WTC11 (cell line): ENCODE measurements at regions not wholly inside any gene's neighbourhood (a gene's known extent, or its start where the extent isn't known, plus 50 kb on each side); places are given as distances from the start of the nearest gene placed in this dataset.

Experiments
- ATAC-seq: fragments of 200-7000 bp; cut with Tn5 transposase; 2 replicates; pipeline ENCODE4 v1.10.0; 2021; ENCODE audit warnings: mild to moderate bottlenecking, moderate library complexity
- CTCF ChIA-PET: fragments of 300-600 bp; sonication (Branson Sonifier 250); formaldehyde crosslinking; loops from one replicate; lab custom pipeline; 2021; ENCODE audit warnings: antibody characterized with exemption; lab: Charles Lee
- POLR2A ChIA-PET: fragments of 350-600 bp; sonication (Branson Sonifier 250); formaldehyde crosslinking; loops from one replicate; lab custom pipeline; 2021; ENCODE audit warnings: antibody characterized with exemption; lab: Charles Lee
- DNase-seq: peaks from one replicate; pipeline ENCODE4 v3.0.0; 2021; ENCODE audit warnings: low spot score
- H3K27ac Mint-ChIP-seq: 2 replicates; pipeline ENCODE4 v1.8.0; 2021; ENCODE audit warnings: mixed read lengths
- H3K27me3 Mint-ChIP-seq: 2 replicates; pipeline ENCODE4 v1.8.0; 2021; ENCODE audit warnings: low read depth, mild to moderate bottlenecking, moderate library complexity, mixed read lengths
- H3K36me3 Mint-ChIP-seq: 2 replicates; pipeline ENCODE4 v1.8.0; 2021; ENCODE audit warnings: mixed read lengths
- H3K4me1 Mint-ChIP-seq: 2 replicates; pipeline ENCODE4 v1.8.0; 2022; ENCODE audit warnings: mixed read lengths
- H3K4me3 Mint-ChIP-seq: 2 replicates; pipeline ENCODE4 v1.8.0; 2021; ENCODE audit warnings: mild to moderate bottlenecking, moderate library complexity, mixed read lengths
- H3K9me3 Mint-ChIP-seq: 2 replicates; pipeline ENCODE4 v1.8.0; 2021; ENCODE audit warnings: mixed read lengths
- ATF6 ChIP-seq: sonication (generic); formaldehyde crosslinking; IDR thresholded peaks from 2 replicates; pipeline ENCODE4 v1.8.1; 2023; ENCODE audit warnings: mild to moderate bottlenecking, missing genetic modification reagents
- CBFB ChIP-seq: sonication (generic); formaldehyde crosslinking; IDR thresholded peaks from 2 replicates; pipeline ENCODE4 v1.8.1; 2022; ENCODE audit warnings: mild to moderate bottlenecking, low read depth, missing genetic modification reagents
- CDX4 ChIP-seq: fragments of 250-450 bp; sonication (Bioruptor Pico); IDR thresholded peaks from 2 replicates; pipeline ENCODE4 v1.9.0; 2021; ENCODE audit warnings: moderate library complexity, mild to moderate bottlenecking, inconsistent platforms, borderline replicate concordance
- E2F1 ChIP-seq: sonication (generic); formaldehyde crosslinking; IDR thresholded peaks from 2 replicates; pipeline ENCODE4 v1.8.0; 2022; ENCODE audit warnings: mild to moderate bottlenecking, missing genetic modification reagents
- E2F5 ChIP-seq: sonication (generic); formaldehyde crosslinking; IDR thresholded peaks from 2 replicates; pipeline ENCODE4 v1.8.1; 2022; ENCODE audit warnings: mild to moderate bottlenecking, moderate library complexity, missing genetic modification reagents
- FOXK1 ChIP-seq: sonication (generic); formaldehyde crosslinking; IDR thresholded peaks from 2 replicates; pipeline ENCODE4 v1.8.0; 2022; ENCODE audit warnings: mild to moderate bottlenecking, moderate library complexity, missing genetic modification reagents
- GRHL2 ChIP-seq: fragments of 250-450 bp; sonication (Bioruptor Pico); IDR thresholded peaks from 2 replicates; pipeline ENCODE4 v1.8.0; 2022; ENCODE audit warnings: mild to moderate bottlenecking, moderate library complexity; ENCODE audit not compliant: insufficient replicate concordance, severe bottlenecking
- HMGA2 ChIP-seq: fragments of 250-450 bp; sonication (Bioruptor Pico); IDR thresholded peaks from 2 replicates; pipeline ENCODE4 v1.4.0; 2021; ENCODE audit warnings: mild to moderate bottlenecking, moderate library complexity
- MLX ChIP-seq: sonication (generic); formaldehyde crosslinking; IDR thresholded peaks from 2 replicates; pipeline ENCODE4 v1.8.1; 2023; ENCODE audit warnings: mild to moderate bottlenecking, missing genetic modification reagents, moderate library complexity
- NFE2L1 ChIP-seq: sonication (generic); formaldehyde crosslinking; IDR thresholded peaks from 2 replicates; pipeline ENCODE4 v1.8.1; 2023; ENCODE audit warnings: missing genetic modification reagents
- PREB ChIP-seq: sonication (generic); formaldehyde crosslinking; IDR thresholded peaks from 2 replicates; pipeline ENCODE4 v1.8.1; 2022; ENCODE audit warnings: mild to moderate bottlenecking, missing genetic modification reagents, moderate library complexity, borderline replicate concordance
- PRRX2 ChIP-seq: fragments of 250-450 bp; sonication (Bioruptor Pico); IDR thresholded peaks from 2 replicates; pipeline ENCODE4 v1.8.0; 2021; ENCODE audit warnings: mild to moderate bottlenecking
- SMAD4 ChIP-seq: sonication (generic); formaldehyde crosslinking; IDR thresholded peaks from 2 replicates; pipeline ENCODE4 v1.8.0; 2022; ENCODE audit warnings: mild to moderate bottlenecking, missing genetic modification reagents
- SOX15 ChIP-seq: fragments of 250-450 bp; sonication (Bioruptor Pico); IDR thresholded peaks from 2 replicates; pipeline ENCODE4 v1.9.0; 2021; ENCODE audit warnings: mild to moderate bottlenecking
- STAT6 ChIP-seq: sonication (generic); formaldehyde crosslinking; conservative IDR thresholded peaks from 2 replicates; pipeline ENCODE4 v1.8.1; 2023; ENCODE audit warnings: mild to moderate bottlenecking, low read depth, missing genetic modification reagents, moderate library complexity
- USF1 ChIP-seq: sonication (generic); formaldehyde crosslinking; IDR thresholded peaks from 2 replicates; pipeline ENCODE4 v1.8.0; 2022; ENCODE audit warnings: mild to moderate bottlenecking, missing genetic modification reagents
- ZNF425 ChIP-seq: fragments of 250-450 bp; sonication (Bioruptor Pico); conservative IDR thresholded peaks from 2 replicates; pipeline ENCODE4 v1.9.0; 2021; ENCODE audit warnings: mild to moderate bottlenecking

GRCh38 chr16:20167323-20167722, 93.6 kb upstream of the GPR139 start (continued):
- no peak for TF ChIP-seq ZNF425
- TF ChIP-seq ATF6 (CRISPR knock-in tag): no peak
- no peak for TF ChIP-seq NFE2L1
- no peak for TF ChIP-seq CBFB (CRISPR knock-in tag)

- ChIA-PET POLR2A (interaction anchor here (0.6 kb wide), 1 partner anchor 175 kb away, joined by 4 read pairs; no protein-coding TSS in a partner anchor), CTCF (interaction anchor here (0.9 kb wide), 1 partner anchor 260 kb away, joined by 3 read pairs; no protein-coding TSS in a partner anchor)
- Mint-ChIP-seq H3K4me3 (no peak overlapping the region), H3K27me3 (peaks cover 6% of the 10 kb centered on the region; the same call in 1 of the 2 replicates), H3K4me1 (peaks cover 18% of the 10 kb centered on the region), H3K9me3 (no peaks in the 10 kb centered on the region), H3K27ac (no peak overlapping the region), H3K36me3 (no peaks in the 10 kb centered on the region)
- ATAC-seq (no peak), DNase-seq (no peak)
- TF ChIP-seq SOX15 (CRISPR knock-in tag) (no peak), FOXK1 (CRISPR knock-in tag) (no peak), GRHL2 (CRISPR knock-in tag) (no peak), PREB (CRISPR knock-in tag) (no peak), STAT6 (CRISPR knock-in tag) (no peak), PRRX2 (CRISPR knock-in tag) (no peak), USF1 (CRISPR knock-in tag) (no peak), E2F5 (CRISPR knock-in tag) (no peak), E2F1 (CRISPR knock-in tag) (no peak), MLX (CRISPR knock-in tag) (no peak), HMGA2 (CRISPR knock-in tag) (no peak), CDX4 (CRISPR knock-in tag) (no peak), ATF6 (CRISPR knock-in tag) (no peak), SMAD4 (CRISPR knock-in tag) (no peak)
Measured at GRCh38 chr16:20166531-20167235, 93.0 kb upstream of the GPR139 start.
